GM23248 (cell line): ENCODE measurements at regions not wholly inside any gene's neighbourhood (a gene's known extent, or its start where the extent isn't known, plus 50 kb on each side); places are given as distances from the start of the nearest gene placed in this dataset.

ENCODE experiments used
- DNase-seq: peaks from one replicate; pipeline ENCODE4 v3.0.0-alpha.2; 2015
- H2AFZ ChIP-seq: fragments of 200-600 bp; sonication (generic); 2 replicates; pipeline ENCODE4 v1.6.1; 2016; ENCODE audit warnings: antibody characterized with exemption
- H3F3A ChIP-seq: fragments of 200-600 bp; sonication (generic); 2 replicates; pipeline ENCODE4 v1.6.1; 2016; ENCODE audit warnings: mild to moderate bottlenecking, antibody characterized with exemption, mixed run types; ENCODE audit not compliant: insufficient read depth
- H3K27ac ChIP-seq: fragments of 200-600 bp; sonication (generic); 2 replicates; pipeline ENCODE4 v1.5.1; 2016; ENCODE audit warnings: mild to moderate bottlenecking
- H3K27me3 ChIP-seq: fragments of 200-600 bp; sonication (generic); replicated peaks from 2 replicates; pipeline ENCODE4 v1.6.1; 2016; ENCODE audit warnings: mild to moderate bottlenecking; ENCODE audit not compliant: insufficient read depth
- H3K36me3 ChIP-seq: fragments of 200-600 bp; sonication (generic); 2 replicates; pipeline ENCODE4 v1.6.1; 2016; ENCODE audit warnings: low read depth, mild to moderate bottlenecking
- H3K4me1 ChIP-seq: fragments of 200-600 bp; sonication (generic); 2 replicates; pipeline ENCODE4 v1.6.1; 2016; ENCODE audit warnings: mild to moderate bottlenecking; ENCODE audit not compliant: insufficient read depth
- H3K4me2 ChIP-seq: fragments of 200-600 bp; sonication (generic); one replicate; pipeline ENCODE4 v1.6.1; 2016; ENCODE audit warnings: mild to moderate bottlenecking; ENCODE audit not compliant: unreplicated experiment
- H3K4me3 ChIP-seq: fragments of 200-600 bp; sonication (generic); 2 replicates; pipeline ENCODE4 v1.5.1; 2016; ENCODE audit warnings: mild to moderate bottlenecking
- H3K79me2 ChIP-seq: fragments of 200-600 bp; sonication (generic); 2 replicates; pipeline ENCODE4 v1.6.1; 2016; ENCODE audit warnings: mild to moderate bottlenecking; ENCODE audit not compliant: insufficient read depth
- H3K9ac ChIP-seq: fragments of 200-600 bp; sonication (generic); 2 replicates; pipeline ENCODE4 v1.6.1; 2016; ENCODE audit warnings: mild to moderate bottlenecking
- H3K9me2 ChIP-seq: fragments of 200-600 bp; sonication (generic); 2 replicates; pipeline ENCODE4 v1.6.1; 2016; ENCODE audit warnings: mixed run types, mild to moderate bottlenecking, moderate library complexity; ENCODE audit not compliant: insufficient read depth
- H3K9me3 ChIP-seq: fragments of 200-600 bp; sonication (generic); one replicate; pipeline ENCODE4 v1.6.1; 2017; ENCODE audit warnings: low read depth
- H4K20me1 ChIP-seq: fragments of 200-600 bp; sonication (generic); 2 replicates; pipeline ENCODE4 v1.6.0; 2016; ENCODE audit not compliant: insufficient read depth
- EZH2 ChIP-seq: fragments of 200-600 bp; sonication (generic); IDR thresholded peaks from 2 replicates; pipeline ENCODE4 v1.6.1; 2018; ENCODE audit warnings: antibody characterized with exemption, mild to moderate bottlenecking; ENCODE audit not compliant: insufficient read depth, poor library complexity, severe bottlenecking
- EZH2phosphoT487 ChIP-seq: fragments of 200-600 bp; sonication (generic); IDR thresholded peaks from 2 replicates; pipeline ENCODE4 v1.6.1; 2018; ENCODE audit warnings: antibody characterized with exemption, moderate library complexity, mild to moderate bottlenecking, low read depth; ENCODE audit not compliant: insufficient read depth
- WGBS, 2 experiments: methylation state at CpG; one replicate each; pipeline ENCODE4 v1.1.6; 2015 to 2017; ENCODE audit warnings: low lambda C conversion rate in 2 of 2, low coverage in 1 of 2; ENCODE audit errors: missing lambda C conversion rate in 2 of 2; 5-methylcytosine and 5-hydroxymethylcytosine counted together
- in situ Hi-C: fragments of 300-500 bp; cut with MboI; formaldehyde crosslinking; loops from 2 replicates; pipeline ENCODE4 v1.15.0; 2020

DNA sequence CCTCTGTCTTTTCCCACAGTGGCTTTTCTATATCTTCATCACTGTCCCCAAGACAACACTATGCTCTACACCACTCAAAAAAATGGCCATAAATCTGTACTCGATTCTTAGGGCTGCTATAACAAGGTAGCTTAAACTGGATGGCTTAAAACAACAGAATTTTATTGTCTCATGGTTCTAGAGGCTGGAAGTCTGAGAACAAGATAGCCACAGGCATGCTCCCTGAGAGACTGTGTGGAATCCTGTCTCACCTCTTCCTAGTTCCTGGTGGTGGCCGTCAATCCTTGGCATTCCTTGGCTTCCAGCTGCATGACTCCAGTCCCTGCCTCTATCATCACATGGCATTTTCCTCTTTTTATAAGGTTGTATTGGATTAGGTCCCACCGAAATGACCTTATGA lies 70.7 kb upstream of the DCLK2 start:
- H2AFZ ChIP-seq: peak overlapping the region; percentile 11; the same call in 1 of the 2 replicates
- no peaks in the 10 kb centered on the region for H3K36me3 ChIP-seq
- WGBS, 2 experiments: 54 to 55% methylated on average over 3 of the region's 3 CpGs
- no peak overlapping the region for H3K4me3 ChIP-seq
- TF ChIP-seq EZH2: no peak
- TF ChIP-seq EZH2phosphoT487: no peak
- DNase-seq: peak; percentile 54
- H3K27me3 ChIP-seq: no peaks in the 10 kb centered on the region
- no peaks in the 10 kb centered on the region for H3K9me2 ChIP-seq
- H3K27ac ChIP-seq: peak overlapping the region; percentile 36; the same call in 1 of the 2 replicates
- H3K4me1 ChIP-seq: peaks cover 44% of the 10 kb centered on the region
- H3K9me3 ChIP-seq: no peaks in the 10 kb centered on the region
- no peak overlapping the region for H3K9ac ChIP-seq
- H3F3A ChIP-seq: peaks cover under 1% of the 10 kb centered on the region; the same call in 1 of the 2 replicates
- no peaks in the 10 kb centered on the region for H3K79me2 ChIP-seq
- in situ Hi-C loops: loop anchor here (10.0 kb wide), 1 partner anchor 207 kb away; no protein-coding TSS in a partner anchor
- H3K4me2 ChIP-seq: no peak overlapping the region
- H4K20me1 ChIP-seq: no peaks in the 10 kb centered on the region

DNA sequence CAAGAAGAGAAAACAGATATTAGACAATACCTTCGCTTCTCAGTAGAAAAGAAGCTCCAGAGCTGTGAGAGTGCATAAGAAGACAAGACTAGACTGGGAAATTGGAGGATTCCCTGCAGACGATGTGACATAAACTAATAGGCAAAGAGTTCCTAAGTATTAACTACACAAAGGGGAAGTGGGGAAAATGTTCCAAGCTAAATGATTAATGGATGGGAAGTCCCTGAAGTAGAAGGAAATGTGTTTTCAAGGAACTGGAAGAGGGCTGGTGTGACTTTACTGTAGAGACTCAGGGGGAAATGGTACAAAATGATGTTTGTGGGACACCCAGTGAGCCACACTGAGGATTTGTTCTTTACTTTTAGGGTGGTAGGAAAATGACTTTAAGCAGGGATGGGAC lies 69.7 kb upstream of the DCLK2 start:
- in situ Hi-C loops: loop anchor here (10.0 kb wide), 1 partner anchor 206 kb away; no protein-coding TSS in a partner anchor
- Histone ChIP-seq H3K27me3 (no peaks in the 10 kb centered on the region), H3F3A (peaks cover 6% of the 10 kb centered on the region; the same call in 1 of the 2 replicates), H3K4me2 (no peak overlapping the region), H4K20me1 (no peaks in the 10 kb centered on the region), H3K9me2 (no peaks in the 10 kb centered on the region), H3K9me3 (no peaks in the 10 kb centered on the region), H3K9ac (no peak overlapping the region), H3K4me1 (peaks cover 51% of the 10 kb centered on the region), H2AFZ (no peak overlapping the region), H3K36me3 (no peaks in the 10 kb centered on the region), H3K79me2 (no peaks in the 10 kb centered on the region), H3K27ac (no peak overlapping the region), H3K4me3 (no peak overlapping the region)
- no peak for DNase-seq
- no peak for TF ChIP-seq EZH2phosphoT487
- no peak for TF ChIP-seq EZH2
- WGBS, 2 experiments: 80 to 86% methylated on average over 2 of the region's 2 CpGs

DNA sequence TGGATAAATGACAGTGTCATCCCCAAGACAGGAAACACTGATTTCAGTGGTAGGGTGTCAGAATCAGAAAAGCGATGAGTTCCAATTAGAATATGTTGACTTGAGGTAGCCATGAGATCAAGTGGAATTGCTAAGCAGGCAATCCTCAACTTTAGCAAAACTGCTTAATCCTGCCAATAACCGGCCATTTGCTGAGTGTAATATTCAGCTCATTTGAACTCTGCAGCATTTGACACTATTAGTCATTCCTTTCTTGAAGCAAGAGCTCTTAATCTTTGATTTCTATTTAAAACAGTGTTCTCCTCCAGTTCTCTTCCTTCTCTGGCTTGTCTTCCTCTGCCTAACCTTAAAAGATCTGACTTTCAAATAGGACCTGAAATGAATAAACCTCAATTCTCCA lies 68.7 kb upstream of the DCLK2 start:
- no peak overlapping the region for H2AFZ ChIP-seq

DNA sequence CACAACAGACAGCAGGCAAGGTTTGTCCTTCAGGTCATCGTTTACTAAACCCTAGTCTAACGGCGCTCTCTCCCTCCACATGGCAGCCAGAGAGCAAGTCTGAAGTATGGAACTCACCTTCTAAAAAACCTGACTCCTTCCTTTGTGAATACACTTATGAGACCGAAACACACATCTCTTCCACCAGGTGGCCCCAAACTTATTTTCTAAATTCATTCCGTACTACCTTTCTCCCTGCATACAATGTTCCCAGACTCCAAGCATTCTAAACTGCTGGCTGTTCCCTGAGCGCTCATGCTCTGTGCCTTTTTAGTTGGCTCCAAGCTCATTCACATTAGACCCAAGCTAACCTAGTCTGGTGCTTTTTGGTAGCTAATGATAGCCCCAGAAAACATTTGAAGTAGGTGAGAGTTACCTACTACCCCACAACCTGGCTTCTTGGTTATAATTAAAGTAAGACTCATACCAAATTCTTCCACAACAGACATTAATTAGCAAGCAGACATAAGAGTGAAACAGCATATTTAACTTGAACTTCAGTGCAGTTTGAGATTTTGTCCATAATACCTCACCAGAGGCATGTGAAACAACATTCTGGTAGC lies 67.6 kb upstream of the DCLK2 start:
- H3K9ac ChIP-seq: no peak overlapping the region
- no peaks in the 10 kb centered on the region for H4K20me1 ChIP-seq
- WGBS, 2 experiments: 45 to 50% methylated on average over 6 of the region's 6 CpGs
- H2AFZ ChIP-seq: 0 out of 2 replicates have a peak overlapping the region, but pooled peaks have one; percentile 23
- H3K4me1 ChIP-seq: peaks cover 38% of the 10 kb centered on the region
- H3K4me2 ChIP-seq: no peak overlapping the region
- H3K9me2 ChIP-seq: no peaks in the 10 kb centered on the region
- in situ Hi-C loops: loop anchor here (10.0 kb wide), 1 partner anchor 234 kb away; no protein-coding TSS in a partner anchor
- H3F3A ChIP-seq: peaks cover 6% of the 10 kb centered on the region; the same call in 1 of the 2 replicates
- H3K27me3 ChIP-seq: no peaks in the 10 kb centered on the region
- peak; percentile 67 for DNase-seq
- H3K4me3 ChIP-seq: no peak overlapping the region
- H3K27ac ChIP-seq: no peak overlapping the region
- H3K36me3 ChIP-seq: no peaks in the 10 kb centered on the region
- TF ChIP-seq EZH2: no peak
- no peaks in the 10 kb centered on the region for H3K79me2 ChIP-seq
- no peaks in the 10 kb centered on the region for H3K9me3 ChIP-seq

More for the DNA sequence above, 68.7 kb upstream of the DCLK2 start:
- Histone ChIP-seq H3K36me3 (no peaks in the 10 kb centered on the region), H3K4me2 (no peak overlapping the region), H3F3A (peaks cover 6% of the 10 kb centered on the region; the same call in 1 of the 2 replicates), H3K27me3 (no peaks in the 10 kb centered on the region), H3K27ac (no peak overlapping the region), H4K20me1 (no peaks in the 10 kb centered on the region), H3K9me3 (no peaks in the 10 kb centered on the region), H3K9ac (no peak overlapping the region), H3K4me3 (no peak overlapping the region), H3K9me2 (no peaks in the 10 kb centered on the region), H3K79me2 (no peaks in the 10 kb centered on the region), H3K4me1 (peaks cover 47% of the 10 kb centered on the region)
- 92 to 93% methylated on average over 2 of the region's 2 CpGs for WGBS, 2 experiments
- no peak for TF ChIP-seq EZH2phosphoT487
- no peak for TF ChIP-seq EZH2
- DNase-seq: peak; percentile 25
- in situ Hi-C loops: loop anchor here (10.0 kb wide), 1 partner anchor 205 kb away; no protein-coding TSS in a partner anchor
